Vagina (tissue), 2 donors: ENCODE measurements at regions not wholly inside any gene's neighbourhood (a gene's known extent, or its start where the extent isn't known, plus 50 kb on each side); places are given as distances from the start of the nearest gene placed in this dataset.

Source experiments
- POLR2A ChIP-seq, 2 donors: fragments of 450-650 bp; IDR thresholded peaks; one replicate each; pipeline ENCODE4 v1.6.1; 2017; ENCODE audit warnings: antibody characterized with exemption in 2 of 2, mild to moderate bottlenecking in 2 of 2, moderate library complexity in 2 of 2
- POLR2AphosphoS5 ChIP-seq, 2 donors: sonication (generic); formaldehyde crosslinking; IDR thresholded peaks; one replicate each; pipeline ENCODE4 v1.9.0; 2017; ENCODE audit warnings: antibody characterized with exemption in 2 of 2, mild to moderate bottlenecking in 2 of 2, low read depth in 1 of 2; ENCODE audit not compliant: insufficient read depth in 1 of 2
- TF ChIP-seq, protein P1 (sequence below), 3 experiments: fragments of 450-650 bp in 2 of 3; fragments of 200-600 bp in 1 of 3; sonication (generic) in 1 of 3; IDR thresholded peaks; one replicate each; pipeline ENCODE4 v1.5.1; 2017 to 2019; ENCODE audit warnings: antibody characterized with exemption in 3 of 3, mild to moderate bottlenecking in 2 of 3, moderate library complexity in 2 of 3

- no peak for TF ChIP-seq POLR2A (IDR thresholded peaks at IDR 0.05)
- TF ChIP-seq, protein P1, sequence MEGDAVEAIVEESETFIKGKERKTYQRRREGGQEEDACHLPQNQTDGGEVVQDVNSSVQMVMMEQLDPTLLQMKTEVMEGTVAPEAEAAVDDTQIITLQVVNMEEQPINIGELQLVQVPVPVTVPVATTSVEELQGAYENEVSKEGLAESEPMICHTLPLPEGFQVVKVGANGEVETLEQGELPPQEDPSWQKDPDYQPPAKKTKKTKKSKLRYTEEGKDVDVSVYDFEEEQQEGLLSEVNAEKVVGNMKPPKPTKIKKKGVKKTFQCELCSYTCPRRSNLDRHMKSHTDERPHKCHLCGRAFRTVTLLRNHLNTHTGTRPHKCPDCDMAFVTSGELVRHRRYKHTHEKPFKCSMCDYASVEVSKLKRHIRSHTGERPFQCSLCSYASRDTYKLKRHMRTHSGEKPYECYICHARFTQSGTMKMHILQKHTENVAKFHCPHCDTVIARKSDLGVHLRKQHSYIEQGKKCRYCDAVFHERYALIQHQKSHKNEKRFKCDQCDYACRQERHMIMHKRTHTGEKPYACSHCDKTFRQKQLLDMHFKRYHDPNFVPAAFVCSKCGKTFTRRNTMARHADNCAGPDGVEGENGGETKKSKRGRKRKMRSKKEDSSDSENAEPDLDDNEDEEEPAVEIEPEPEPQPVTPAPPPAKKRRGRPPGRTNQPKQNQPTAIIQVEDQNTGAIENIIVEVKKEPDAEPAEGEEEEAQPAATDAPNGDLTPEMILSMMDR (IDR thresholded peaks at IDR 0.05): no peak
- TF ChIP-seq POLR2AphosphoS5 (IDR thresholded peaks at IDR 0.05; ENCODE audit: insufficient read depth in 1 of 2, low read depth in 1 of 2): no peak
Observed at GRCh38 chr9:29657821-29658220, 2084.5 kb upstream of the C9orf72 start.
